CD8-positive, alpha-beta memory T cell (primary cell): ENCODE measurements at regions not wholly inside any gene's neighbourhood (a gene's known extent, or its start where the extent isn't known, plus 50 kb on each side); places are given as distances from the start of the nearest gene placed in this dataset.

ENCODE experiments used
- CTCF ChIA-PET: fragments of 350-600 bp; sonication (Branson Sonifier 250); formaldehyde crosslinking; loops from one replicate; lab custom pipeline; 2021; ENCODE audit warnings: antibody characterized with exemption; lab: Charles Lee
- POLR2A ChIA-PET: fragments of 350-600 bp; sonication (Branson Sonifier 250); formaldehyde crosslinking; loops from one replicate; lab custom pipeline; 2021; ENCODE audit warnings: antibody characterized with exemption; lab: Charles Lee
- DNase-seq, 5 donors: peaks; one replicate each; pipeline versions ENCODE4 v3.0.0 to v3.0.0-alpha.2; 2020 to 2022; ENCODE audit warnings: mixed read lengths in 1 of 5
- H3K27ac ChIP-seq: one replicate; pipeline ENCODE4 v1.7.0; 2013; ENCODE audit warnings: low read depth, mild to moderate bottlenecking, low read length, moderate library complexity
- H3K27me3 ChIP-seq: 2 replicates; pipeline ENCODE4 v1.7.0; 2013; ENCODE audit warnings: low read length, mild to moderate bottlenecking; ENCODE audit not compliant: insufficient read depth, poor library complexity, severe bottlenecking
- H3K36me3 ChIP-seq: 2 replicates; pipeline ENCODE4 v1.7.0; 2013; ENCODE audit warnings: mild to moderate bottlenecking, low read length, moderate library complexity; ENCODE audit not compliant: insufficient read depth
- H3K4me1 ChIP-seq: 2 replicates; pipeline ENCODE4 v1.7.0; 2013; ENCODE audit warnings: mild to moderate bottlenecking, low read length, moderate library complexity; ENCODE audit not compliant: insufficient read depth
- H3K4me3 ChIP-seq: 2 replicates; pipeline ENCODE4 v1.7.0; 2013; ENCODE audit warnings: mild to moderate bottlenecking, low read length
- H3K9me3 ChIP-seq: 2 replicates; pipeline ENCODE4 v1.7.0; 2013; ENCODE audit warnings: mild to moderate bottlenecking, low read length
- H3K27ac Mint-ChIP-seq, 8 donors: one replicate each; pipeline ENCODE4 v1.8.0; 2020 to 2021; ENCODE audit warnings: mixed read lengths in 8 of 8, mild to moderate bottlenecking in 6 of 8, inconsistent platforms in 3 of 8, moderate library complexity in 3 of 8
- H3K27me3 Mint-ChIP-seq, 2 donors: one replicate each; pipeline ENCODE4 v1.8.0; 2020 to 2021; ENCODE audit warnings: mixed read lengths in 2 of 2, mild to moderate bottlenecking in 1 of 2, moderate library complexity in 1 of 2
- H3K36me3 Mint-ChIP-seq, 3 donors: one replicate each; pipeline ENCODE4 v1.8.0; 2020 to 2021; ENCODE audit warnings: mixed read lengths in 3 of 3, inconsistent platforms in 1 of 3, mild to moderate bottlenecking in 1 of 3
- H3K4me1 Mint-ChIP-seq, 3 donors: one replicate each; pipeline ENCODE4 v1.8.0; 2020 to 2021; ENCODE audit warnings: mixed read lengths in 3 of 3, inconsistent platforms in 1 of 3, mild to moderate bottlenecking in 1 of 3
- H3K4me3 Mint-ChIP-seq, 7 donors: one replicate each; pipeline ENCODE4 v1.8.0; 2020 to 2021; ENCODE audit warnings: mixed read lengths in 7 of 7, mild to moderate bottlenecking in 6 of 7, moderate library complexity in 4 of 7, inconsistent platforms in 2 of 7
- H3K9me3 Mint-ChIP-seq, 5 donors: one replicate each; pipeline ENCODE4 v1.8.0; 2020 to 2022; ENCODE audit warnings: mixed read lengths in 5 of 5, mild to moderate bottlenecking in 3 of 5, moderate library complexity in 2 of 5, inconsistent platforms in 1 of 5

- POLR2A ChIA-PET, result no interaction called here
- no peak overlapping the region for H3K4me3 Mint-ChIP-seq
- CTCF ChIA-PET, result no interaction called here
- no peaks in the 10 kb centered on the region for H3K36me3 Mint-ChIP-seq
- H3K27me3 Mint-ChIP-seq, result peaks cover 6 to 18% of the 10 kb centered on the region in 2 donors
- no peak for DNase-seq
- Histone ChIP-seq H3K27ac (no peak overlapping the region), H3K9me3 (no peaks in the 10 kb centered on the region), H3K4me1 (no peaks in the 10 kb centered on the region), H3K36me3 (no peaks in the 10 kb centered on the region), H3K4me3 (no peak overlapping the region), H3K27me3 (no peaks in the 10 kb centered on the region)
- no peaks in the 10 kb centered on the region for H3K4me1 Mint-ChIP-seq
- H3K27ac Mint-ChIP-seq, result no peak overlapping the region
- H3K9me3 Mint-ChIP-seq, result peaks cover 0 to 2% (median 2%) of the 10 kb centered on the region in 5 donors
Measured at GRCh38 chr11:19639603-19640105, 73.0 kb upstream of the NAV2 start.

DNA sequence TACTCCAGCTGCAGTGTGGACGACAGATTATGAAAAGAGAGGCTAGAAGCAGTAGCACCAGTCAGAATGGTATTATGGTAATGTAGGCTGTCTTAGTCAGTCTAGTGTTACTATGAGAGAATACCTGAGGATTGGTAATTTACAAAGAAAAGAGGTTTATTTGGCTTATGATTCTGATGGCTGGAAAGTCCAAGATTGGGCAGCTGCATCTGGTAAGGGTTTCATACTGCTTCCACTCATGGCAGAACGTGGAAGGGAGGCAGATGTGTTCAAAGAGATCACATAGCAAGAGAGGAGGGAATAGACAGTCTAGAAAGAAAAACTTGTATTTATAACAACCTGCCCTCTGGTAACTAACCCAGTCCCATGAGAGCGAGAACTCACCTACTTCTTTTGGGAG is 77.3 kb upstream of the NAV2 start:
- Histone ChIP-seq H3K27ac (no peak overlapping the region), H3K9me3 (no peaks in the 10 kb centered on the region), H3K27me3 (no peaks in the 10 kb centered on the region), H3K4me3 (no peak overlapping the region), H3K4me1 (no peaks in the 10 kb centered on the region), H3K36me3 (no peaks in the 10 kb centered on the region)
- H3K27ac Mint-ChIP-seq, result no peak overlapping the region
- H3K4me1 Mint-ChIP-seq, result no peaks in the 10 kb centered on the region
- ChIA-PET POLR2A (no interaction called here), CTCF (no interaction called here)
- no peak overlapping the region for H3K4me3 Mint-ChIP-seq
- DNase-seq, result no peak
- H3K9me3 Mint-ChIP-seq, result peaks cover 0 to 2% (median 2%) of the 10 kb centered on the region in 5 donors
- no peaks in the 10 kb centered on the region for H3K36me3 Mint-ChIP-seq
- peaks cover 0 to 3% of the 10 kb centered on the region in 2 donors for H3K27me3 Mint-ChIP-seq

GRCh38 chr11:19633276-19633675 is 79.4 kb upstream of the NAV2 start:
- no peak for DNase-seq
- no peak overlapping the region for H3K27ac ChIP-seq
- CTCF ChIA-PET, result interaction anchor here (1.2 kb wide), 1 partner anchor 16 kb away, joined by 3 read pairs; no protein-coding TSS in a partner anchor
- no peaks in the 10 kb centered on the region for H3K4me1 Mint-ChIP-seq
- H3K9me3 Mint-ChIP-seq, result peaks cover 0 to 4% (median 2%) of the 10 kb centered on the region in 5 donors
- no peaks in the 10 kb centered on the region for H3K36me3 Mint-ChIP-seq
- H3K36me3 ChIP-seq, result no peaks in the 10 kb centered on the region
- H3K4me1 ChIP-seq, result no peaks in the 10 kb centered on the region
- H3K4me3 ChIP-seq, result no peak overlapping the region
- no peak overlapping the region for H3K4me3 Mint-ChIP-seq
- POLR2A ChIA-PET, result no interaction called here
- peaks cover 5 to 16% of the 10 kb centered on the region in 2 donors for H3K27me3 Mint-ChIP-seq
- no peaks in the 10 kb centered on the region for H3K27me3 ChIP-seq
- no peaks in the 10 kb centered on the region for H3K9me3 ChIP-seq
- H3K27ac Mint-ChIP-seq, result no peak overlapping the region

DNA sequence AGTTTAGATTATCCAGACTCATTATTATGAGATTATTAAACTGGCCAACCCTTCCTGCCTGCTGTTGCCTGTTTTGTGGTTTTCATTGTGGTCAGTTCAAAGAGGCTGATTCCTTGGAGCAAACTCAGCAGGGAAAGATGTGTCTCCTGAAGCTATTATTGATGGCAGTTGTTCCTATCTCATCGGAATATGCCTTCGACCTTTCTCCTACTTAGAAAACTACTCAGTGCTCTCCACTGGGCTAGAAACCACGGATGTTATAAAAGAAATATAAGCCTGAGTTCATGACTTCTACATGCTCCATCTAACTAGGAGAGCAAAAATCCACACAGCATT is 80.2 kb upstream of the NAV2 start:
- Mint-ChIP-seq H3K4me1 (no peaks in the 10 kb centered on the region), H3K4me3 (no peak overlapping the region), H3K36me3 (no peaks in the 10 kb centered on the region), H3K9me3 (peaks cover 0 to 4% (median 2%) of the 10 kb centered on the region in 5 donors), H3K27me3 (peaks cover 11 to 24% of the 10 kb centered on the region in 2 donors), H3K27ac (no peak overlapping the region)
- H3K36me3 ChIP-seq, result no peaks in the 10 kb centered on the region
- no peak overlapping the region for H3K4me3 ChIP-seq
- no peak for DNase-seq
- no peak overlapping the region for H3K27ac ChIP-seq
- no peaks in the 10 kb centered on the region for H3K27me3 ChIP-seq
- H3K4me1 ChIP-seq, result no peaks in the 10 kb centered on the region
- ChIA-PET POLR2A (no interaction called here), CTCF (no interaction called here)
- H3K9me3 ChIP-seq, result no peaks in the 10 kb centered on the region

DNA sequence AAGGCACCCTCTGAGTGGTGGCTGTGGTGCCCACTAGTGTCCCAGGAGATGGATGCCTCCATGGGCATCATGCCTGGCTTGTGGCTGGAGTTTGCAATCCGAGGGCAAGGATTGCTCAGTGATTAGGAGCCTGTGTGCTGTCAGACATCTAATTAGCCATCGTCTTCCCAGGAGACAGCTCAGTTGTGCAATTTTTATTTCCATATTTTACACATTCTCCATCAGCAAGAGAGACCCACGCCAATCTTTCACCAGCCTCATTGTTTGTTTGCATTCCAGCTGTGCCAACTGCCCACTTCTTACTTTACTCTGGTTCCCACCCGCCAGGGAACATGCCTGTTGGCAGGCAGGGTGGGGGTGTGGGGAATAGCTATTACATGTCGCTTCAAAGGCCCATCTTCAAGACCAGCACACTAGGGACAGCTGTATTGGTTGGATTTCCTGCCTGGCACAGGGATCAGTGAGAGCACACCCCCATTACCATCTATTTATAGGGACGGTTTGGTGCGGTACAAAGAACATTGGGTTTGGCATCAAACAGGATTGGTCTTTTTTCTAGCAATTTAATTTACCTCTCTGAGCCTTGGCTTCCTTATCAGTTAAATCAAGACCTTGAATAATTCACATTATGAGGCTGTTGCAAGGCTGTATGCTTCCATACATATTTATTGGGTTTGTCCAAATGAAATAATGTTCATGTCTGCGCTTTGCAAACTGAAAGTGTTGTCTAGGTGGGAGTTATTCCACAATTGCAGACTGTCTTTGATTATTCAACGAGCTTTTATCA is 80.7 kb upstream of the NAV2 start:
- Mint-ChIP-seq H3K9me3 (peaks cover 0 to 4% (median 2%) of the 10 kb centered on the region in 5 donors), H3K36me3 (no peaks in the 10 kb centered on the region), H3K4me1 (no peaks in the 10 kb centered on the region), H3K4me3 (no peak overlapping the region), H3K27me3 (peaks cover 11 to 25% of the 10 kb centered on the region in 2 donors), H3K27ac (no peak overlapping the region)
- CTCF ChIA-PET, result no interaction called here
- no peak overlapping the region for H3K4me3 ChIP-seq
- H3K27ac ChIP-seq, result no peak overlapping the region
- H3K9me3 ChIP-seq, result no peaks in the 10 kb centered on the region
- POLR2A ChIA-PET, result no interaction called here
- H3K4me1 ChIP-seq, result no peaks in the 10 kb centered on the region
- H3K27me3 ChIP-seq, result no peaks in the 10 kb centered on the region
- H3K36me3 ChIP-seq, result no peaks in the 10 kb centered on the region
- DNase-seq, result no peak

DNA sequence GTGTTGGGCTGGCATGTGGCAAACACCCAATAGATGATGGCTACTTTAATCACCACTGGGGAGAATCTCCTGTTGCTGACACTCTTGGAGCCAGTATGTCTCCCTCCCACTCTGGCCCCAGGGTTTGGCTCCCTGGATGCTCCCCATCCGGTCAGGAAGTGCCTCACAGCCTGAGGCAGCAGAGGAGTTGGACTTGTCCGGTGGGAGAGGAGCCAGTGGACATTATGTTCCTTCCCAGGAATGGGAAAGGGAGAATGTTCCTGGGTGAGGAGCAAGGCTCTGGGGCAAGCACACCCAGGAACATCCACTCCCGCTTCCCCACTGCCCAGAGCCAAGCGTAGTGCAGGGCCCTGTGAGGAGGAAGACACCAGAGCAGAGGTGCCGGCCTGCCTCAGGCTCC is 84.6 kb upstream of the NAV2 start:
- DNase-seq, result no peak
- CTCF ChIA-PET, result no interaction called here
- POLR2A ChIA-PET, result no interaction called here
- no peak overlapping the region for H3K4me3 ChIP-seq
- no peaks in the 10 kb centered on the region for H3K4me1 ChIP-seq
- no peaks in the 10 kb centered on the region for H3K36me3 ChIP-seq
- no peak overlapping the region for H3K27ac Mint-ChIP-seq
- H3K4me1 Mint-ChIP-seq, result no peaks in the 10 kb centered on the region
- peaks cover 0 to 5% (median 0%) of the 10 kb centered on the region in 3 donors for H3K36me3 Mint-ChIP-seq
- no peaks in the 10 kb centered on the region for H3K27me3 ChIP-seq
- H3K27me3 Mint-ChIP-seq, result peaks cover 14 to 41% of the 10 kb centered on the region in 2 donors
- H3K9me3 ChIP-seq, result no peaks in the 10 kb centered on the region
- peaks cover 2 to 6% (median 4%) of the 10 kb centered on the region in 5 donors for H3K9me3 Mint-ChIP-seq
- H3K4me3 Mint-ChIP-seq, result no peak overlapping the region
- H3K27ac ChIP-seq, result no peak overlapping the region

GRCh38 chr11:19627566-19627965 is 85.1 kb upstream of the NAV2 start:
- no peak overlapping the region for H3K4me3 Mint-ChIP-seq
- no peaks in the 10 kb centered on the region for H3K36me3 ChIP-seq
- H3K36me3 Mint-ChIP-seq, result peaks cover 0 to 5% (median 0%) of the 10 kb centered on the region in 3 donors
- H3K9me3 Mint-ChIP-seq, result peaks cover 2 to 6% (median 4%) of the 10 kb centered on the region in 5 donors
- H3K4me1 Mint-ChIP-seq, result no peaks in the 10 kb centered on the region
- ChIA-PET POLR2A (no interaction called here), CTCF (no interaction called here)
- H3K4me3 ChIP-seq, result no peak overlapping the region
- H3K4me1 ChIP-seq, result no peaks in the 10 kb centered on the region
- H3K27me3 Mint-ChIP-seq, result peaks cover 14 to 41% of the 10 kb centered on the region in 2 donors
- no peak overlapping the region for H3K27ac Mint-ChIP-seq
- H3K9me3 ChIP-seq, result no peaks in the 10 kb centered on the region
- no peak for DNase-seq
- H3K27me3 ChIP-seq, result no peaks in the 10 kb centered on the region
- no peak overlapping the region for H3K27ac ChIP-seq

GRCh38 chr11:19625438-19625837 is 87.2 kb upstream of the NAV2 start:
- DNase-seq, result no peak
- no peak overlapping the region for H3K27ac ChIP-seq
- peaks cover 2 to 6% (median 4%) of the 10 kb centered on the region in 5 donors for H3K9me3 Mint-ChIP-seq
- H3K4me1 Mint-ChIP-seq, result no peaks in the 10 kb centered on the region
- peaks cover 0 to 5% (median 0%) of the 10 kb centered on the region in 3 donors for H3K36me3 Mint-ChIP-seq
- H3K9me3 ChIP-seq, result no peaks in the 10 kb centered on the region
- H3K27ac Mint-ChIP-seq, result no peak overlapping the region
- H3K4me3 Mint-ChIP-seq, result no peak overlapping the region
- CTCF ChIA-PET, result no interaction called here
- POLR2A ChIA-PET, result no interaction called here
- no peaks in the 10 kb centered on the region for H3K4me1 ChIP-seq
- no peaks in the 10 kb centered on the region for H3K36me3 ChIP-seq
- no peak overlapping the region for H3K4me3 ChIP-seq
- H3K27me3 Mint-ChIP-seq, result peaks cover 16 to 41% of the 10 kb centered on the region in 2 donors
- no peaks in the 10 kb centered on the region for H3K27me3 ChIP-seq
